Calu3 (cell line): ENCODE measurements at regions not wholly inside any gene's neighbourhood (a gene's known extent, or its start where the extent isn't known, plus 50 kb on each side); places are given as distances from the start of the nearest gene placed in this dataset.

Experiments
- BruUV-seq: library from RNA; stranded (reverse); fragments of 400-500 nt; replicated peaks from 2 replicates; lab custom pipeline; 2021; lab: Mats Ljungman, UMichigan
- CTCF ChIA-PET: fragments of 300-600 bp; sonication (Branson Sonifier 250); formaldehyde crosslinking; loops from one replicate; lab custom pipeline; 2022; ENCODE audit warnings: antibody characterized with exemption; lab: Charles Lee
- DNase-seq: peaks from one replicate; pipeline ENCODE4 v3.0.0; 2022
- H3K27ac Mint-ChIP-seq: one replicate; pipeline ENCODE4 v1.8.0; 2022; ENCODE audit warnings: mixed read lengths; ENCODE audit not compliant: unreplicated experiment
- H3K27me3 Mint-ChIP-seq: one replicate; pipeline ENCODE4 v1.8.0; 2022; ENCODE audit warnings: mixed read lengths; ENCODE audit not compliant: unreplicated experiment
- H3K36me3 Mint-ChIP-seq: one replicate; pipeline ENCODE4 v1.8.0; 2022; ENCODE audit warnings: mild to moderate bottlenecking, moderate library complexity, mixed read lengths; ENCODE audit not compliant: insufficient read depth, unreplicated experiment
- H3K4me1 Mint-ChIP-seq: one replicate; pipeline ENCODE4 v1.8.0; 2022; ENCODE audit warnings: mild to moderate bottlenecking, low read depth, mixed read lengths; ENCODE audit not compliant: unreplicated experiment
- H3K4me3 Mint-ChIP-seq: one replicate; pipeline ENCODE4 v1.8.0; 2022; ENCODE audit warnings: mild to moderate bottlenecking, low read depth, moderate library complexity, mixed read lengths; ENCODE audit not compliant: unreplicated experiment
- H3K9me3 Mint-ChIP-seq: one replicate; pipeline ENCODE4 v1.8.0; 2022; ENCODE audit warnings: low read depth, mixed read lengths; ENCODE audit not compliant: unreplicated experiment
- intact Hi-C: fragments of 100-400 bp; cut with micrococcal nuclease; formaldehyde crosslinking; loops from one replicate; pipeline ENCODE4 v1.10.0; 2022; ENCODE audit not compliant: unreplicated experiment
- TF ChIP-seq, protein P1 (sequence below): fragments of 200-600 bp; IDR thresholded peaks from one replicate; pipeline ENCODE4 v1.8.0; 2022; ENCODE audit warnings: antibody characterized with exemption; ENCODE audit not compliant: unreplicated experiment

DNA sequence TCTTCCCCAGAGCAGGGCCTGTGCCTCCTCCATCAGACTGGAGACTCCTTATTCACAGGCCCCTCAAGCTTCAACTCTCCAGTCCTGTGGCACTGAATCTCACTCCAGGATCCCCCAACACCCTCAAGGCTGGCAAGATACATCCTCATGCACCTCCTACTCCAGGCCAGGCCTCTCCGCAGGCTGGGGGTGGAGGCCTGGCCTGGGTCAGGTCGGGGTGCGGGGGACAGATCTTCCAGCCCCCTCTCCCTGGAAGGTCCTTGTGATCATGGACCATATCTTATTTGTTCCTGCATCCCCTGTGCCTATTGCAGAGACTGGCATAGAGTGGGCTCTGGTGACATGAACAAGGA is 147.3 kb downstream of the SMAD6 start:
- CTCF ChIA-PET, result no interaction called here
- intact Hi-C loops, result loop anchor here (5.0 kb wide), 1 partner anchor 47 kb away; no protein-coding TSS in a partner anchor
- BruUV-seq, result no TSS peak

DNA sequence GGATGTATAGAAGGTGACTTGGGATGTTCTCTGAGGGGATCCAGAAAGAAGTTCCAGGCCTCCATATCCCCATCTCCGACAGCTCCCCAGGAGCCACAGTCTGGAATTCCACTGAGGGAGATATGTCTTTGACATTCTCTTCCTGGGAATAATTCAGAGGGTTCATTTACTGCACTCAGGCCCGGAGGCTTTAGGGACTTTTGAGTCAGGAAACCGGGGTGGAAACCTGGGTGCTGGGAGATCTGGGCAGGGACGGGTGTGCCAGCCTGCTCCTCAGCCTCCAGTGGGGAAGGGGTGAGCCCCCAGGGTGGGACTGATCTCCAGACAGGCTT is 147.7 kb downstream of the SMAD6 start:
- Mint-ChIP-seq H3K36me3 (peaks cover 3% of the 10 kb centered on the region), H3K27me3 (peaks cover 8% of the 10 kb centered on the region), H3K4me3 (no peak overlapping the region), H3K27ac (no peak overlapping the region), H3K9me3 (no peaks in the 10 kb centered on the region), H3K4me1 (peaks cover 17% of the 10 kb centered on the region)
- intact Hi-C loops, result loop anchor here (5.0 kb wide), 4 partner anchors 47 to 232 kb away; no protein-coding TSS in a partner anchor
- CTCF ChIA-PET, result interaction anchor here (0.8 to 4.4 kb wide), 2 partner anchors 76 to 244 kb away, joined by 3 to 22 read pairs; no protein-coding TSS in a partner anchor
- BruUV-seq, result no TSS peak
- DNase-seq, result no peak
- TF ChIP-seq, protein P1, sequence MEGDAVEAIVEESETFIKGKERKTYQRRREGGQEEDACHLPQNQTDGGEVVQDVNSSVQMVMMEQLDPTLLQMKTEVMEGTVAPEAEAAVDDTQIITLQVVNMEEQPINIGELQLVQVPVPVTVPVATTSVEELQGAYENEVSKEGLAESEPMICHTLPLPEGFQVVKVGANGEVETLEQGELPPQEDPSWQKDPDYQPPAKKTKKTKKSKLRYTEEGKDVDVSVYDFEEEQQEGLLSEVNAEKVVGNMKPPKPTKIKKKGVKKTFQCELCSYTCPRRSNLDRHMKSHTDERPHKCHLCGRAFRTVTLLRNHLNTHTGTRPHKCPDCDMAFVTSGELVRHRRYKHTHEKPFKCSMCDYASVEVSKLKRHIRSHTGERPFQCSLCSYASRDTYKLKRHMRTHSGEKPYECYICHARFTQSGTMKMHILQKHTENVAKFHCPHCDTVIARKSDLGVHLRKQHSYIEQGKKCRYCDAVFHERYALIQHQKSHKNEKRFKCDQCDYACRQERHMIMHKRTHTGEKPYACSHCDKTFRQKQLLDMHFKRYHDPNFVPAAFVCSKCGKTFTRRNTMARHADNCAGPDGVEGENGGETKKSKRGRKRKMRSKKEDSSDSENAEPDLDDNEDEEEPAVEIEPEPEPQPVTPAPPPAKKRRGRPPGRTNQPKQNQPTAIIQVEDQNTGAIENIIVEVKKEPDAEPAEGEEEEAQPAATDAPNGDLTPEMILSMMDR, result no peak

More for the DNA sequence above, 147.3 kb downstream of the SMAD6 start:
- no peak for DNase-seq
- peaks cover 3% of the 10 kb centered on the region for H3K36me3 Mint-ChIP-seq
- H3K27me3 Mint-ChIP-seq, result peaks cover 8% of the 10 kb centered on the region
- H3K9me3 Mint-ChIP-seq, result no peaks in the 10 kb centered on the region
- no peak overlapping the region for H3K4me3 Mint-ChIP-seq
- H3K27ac Mint-ChIP-seq, result no peak overlapping the region
- TF ChIP-seq, protein P1, result no peak
- H3K4me1 Mint-ChIP-seq, result peaks cover 17% of the 10 kb centered on the region

DNA sequence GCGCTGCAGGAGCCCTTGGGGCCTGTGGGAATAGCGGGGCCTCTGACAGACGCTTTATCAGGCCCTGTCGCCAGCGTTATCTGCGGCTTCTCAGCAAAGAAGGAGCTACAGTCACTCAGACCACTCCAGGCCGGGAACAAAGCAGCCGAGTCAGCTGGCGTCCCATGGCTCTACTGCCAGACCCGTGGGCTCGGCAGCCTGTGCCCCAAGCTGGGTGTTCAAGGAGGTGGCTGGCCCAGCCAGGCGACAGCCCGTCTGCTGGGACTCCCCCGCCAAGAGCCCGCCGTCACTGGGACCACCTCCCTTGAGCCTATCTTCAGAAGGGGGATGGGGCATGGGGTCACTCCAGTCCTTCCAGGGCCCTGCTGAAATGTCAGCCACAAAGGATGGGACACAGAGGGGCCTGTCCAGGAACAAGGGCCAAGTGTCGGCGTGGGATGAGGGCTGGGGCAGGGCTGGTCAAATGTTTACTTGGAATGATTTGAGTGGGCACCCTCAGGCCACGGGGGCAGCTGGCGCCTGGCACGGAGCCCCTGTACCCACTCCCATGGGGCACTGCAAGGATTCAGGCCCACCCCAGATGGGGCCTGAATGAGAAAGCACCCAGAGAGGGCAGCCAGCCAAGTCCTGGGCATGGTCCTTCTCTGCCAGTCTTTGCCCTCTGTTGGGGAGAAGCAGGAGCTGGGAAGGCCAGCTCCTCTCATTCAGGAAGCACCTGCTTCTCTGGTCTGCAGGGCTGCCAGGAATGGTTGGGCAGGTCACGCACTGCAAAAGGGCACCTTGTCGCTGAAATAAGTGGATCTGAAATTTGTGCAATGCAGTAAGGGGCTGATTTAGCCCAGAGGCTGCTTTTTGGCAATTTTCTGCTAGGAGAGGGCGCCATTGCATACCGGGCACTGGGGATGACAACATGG is 148.3 kb downstream of the SMAD6 start:
- Mint-ChIP-seq H3K36me3 (peaks cover 3% of the 10 kb centered on the region), H3K4me1 (peaks cover 17% of the 10 kb centered on the region), H3K27ac (no peak overlapping the region), H3K4me3 (no peak overlapping the region), H3K9me3 (no peaks in the 10 kb centered on the region), H3K27me3 (peaks cover 8% of the 10 kb centered on the region)
- TF ChIP-seq, protein P1, result no peak
- no TSS peak for BruUV-seq
- no peak for DNase-seq
- intact Hi-C loops, result loop anchor here (5.0 kb wide), 3 partner anchors 78 to 233 kb away; no protein-coding TSS in a partner anchor
- CTCF ChIA-PET, result interaction anchor here (0.8 to 4.4 kb wide), 11 partner anchors 8 to 247 kb away, joined by 3 to 38 read pairs (median 9); partner anchors contain the start of gene SMAD6

DNA sequence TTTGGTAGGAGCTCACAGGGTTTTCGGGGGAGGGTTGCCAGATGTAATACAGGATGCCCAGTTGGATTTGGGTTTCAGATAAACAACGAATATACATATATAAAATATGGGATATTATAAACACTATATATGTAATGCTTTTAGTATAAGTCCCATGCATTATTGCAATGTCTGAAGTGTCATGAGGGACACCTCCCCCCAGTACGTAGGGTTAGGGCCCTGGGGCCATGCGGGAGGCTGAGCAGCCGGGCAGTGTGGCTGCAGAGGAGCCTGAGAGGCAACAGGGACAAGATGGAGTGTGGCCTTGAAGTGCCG is 148.9 kb downstream of the SMAD6 start:
- Mint-ChIP-seq H3K36me3 (peaks cover 3% of the 10 kb centered on the region), H3K27ac (no peak overlapping the region)
- intact Hi-C loops, result loop anchor here (5.0 kb wide), 3 partner anchors 79 to 234 kb away; no protein-coding TSS in a partner anchor

More for the DNA sequence above, 148.9 kb downstream of the SMAD6 start:
- H3K4me1 Mint-ChIP-seq, result peaks cover 17% of the 10 kb centered on the region
- CTCF ChIA-PET, result interaction anchor here (0.7 to 4.4 kb wide), 20 partner anchors 8 to 247 kb away, joined by 3 to 38 read pairs (median 6); partner anchors contain the start of gene SMAD6
- DNase-seq, result no peak
- peaks cover 8% of the 10 kb centered on the region for H3K27me3 Mint-ChIP-seq
- TF ChIP-seq, protein P1, result no peak
- no peaks in the 10 kb centered on the region for H3K9me3 Mint-ChIP-seq
- no TSS peak for BruUV-seq
- H3K4me3 Mint-ChIP-seq, result no peak overlapping the region
